Stomach (tissue), 4 donors: ENCODE measurements at regions not wholly inside any gene's neighbourhood (a gene's known extent, or its start where the extent isn't known, plus 50 kb on each side); places are given as distances from the start of the nearest gene placed in this dataset.

Experiments used
- POLR2A ChIP-seq, 4 donors: fragments of 450-650 bp; IDR thresholded peaks; one replicate each; pipeline ENCODE4 v1.6.1; 2016; ENCODE audit warnings: antibody characterized with exemption in 4 of 4, control low read depth in 2 of 4, mild to moderate bottlenecking in 1 of 4, moderate library complexity in 1 of 4
- TF ChIP-seq, protein P1 (sequence below), 7 experiments: fragments of 450-650 bp in 4 of 7; fragments of 200-600 bp in 3 of 7; sonication (generic) in 3 of 7; IDR thresholded peaks; one replicate each; pipeline ENCODE4 v1.5.1; 2016 to 2019; ENCODE audit warnings: antibody characterized with exemption in 7 of 7, control low read depth in 2 of 7, mild to moderate bottlenecking in 1 of 7

DNA sequence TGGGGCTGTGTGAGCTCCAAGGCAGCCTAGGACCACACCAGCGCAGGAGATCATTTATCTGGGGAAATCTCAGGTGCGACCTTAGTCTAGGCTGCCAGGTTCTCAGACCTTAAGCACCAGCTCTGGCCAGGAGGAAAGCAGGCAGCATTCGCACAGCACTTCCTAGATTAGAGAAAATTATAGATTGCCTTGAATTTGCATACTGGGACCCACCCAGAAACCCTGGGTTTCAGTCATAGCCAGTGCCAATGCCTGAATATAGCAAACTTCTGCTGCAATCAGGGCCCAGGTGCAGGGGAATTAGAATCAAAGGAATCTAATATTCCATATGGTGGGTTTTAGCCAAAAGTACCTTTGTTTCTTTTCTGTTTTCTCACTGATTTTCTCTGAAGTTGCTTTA lies 204.3 kb upstream of the CST7 start:
- TF ChIP-seq POLR2A (IDR thresholded peaks at IDR 0.05), result no peak
- TF ChIP-seq, protein P1, sequence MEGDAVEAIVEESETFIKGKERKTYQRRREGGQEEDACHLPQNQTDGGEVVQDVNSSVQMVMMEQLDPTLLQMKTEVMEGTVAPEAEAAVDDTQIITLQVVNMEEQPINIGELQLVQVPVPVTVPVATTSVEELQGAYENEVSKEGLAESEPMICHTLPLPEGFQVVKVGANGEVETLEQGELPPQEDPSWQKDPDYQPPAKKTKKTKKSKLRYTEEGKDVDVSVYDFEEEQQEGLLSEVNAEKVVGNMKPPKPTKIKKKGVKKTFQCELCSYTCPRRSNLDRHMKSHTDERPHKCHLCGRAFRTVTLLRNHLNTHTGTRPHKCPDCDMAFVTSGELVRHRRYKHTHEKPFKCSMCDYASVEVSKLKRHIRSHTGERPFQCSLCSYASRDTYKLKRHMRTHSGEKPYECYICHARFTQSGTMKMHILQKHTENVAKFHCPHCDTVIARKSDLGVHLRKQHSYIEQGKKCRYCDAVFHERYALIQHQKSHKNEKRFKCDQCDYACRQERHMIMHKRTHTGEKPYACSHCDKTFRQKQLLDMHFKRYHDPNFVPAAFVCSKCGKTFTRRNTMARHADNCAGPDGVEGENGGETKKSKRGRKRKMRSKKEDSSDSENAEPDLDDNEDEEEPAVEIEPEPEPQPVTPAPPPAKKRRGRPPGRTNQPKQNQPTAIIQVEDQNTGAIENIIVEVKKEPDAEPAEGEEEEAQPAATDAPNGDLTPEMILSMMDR (IDR thresholded peaks at IDR 0.05), result no peak
